Chondrocyte (in vitro differentiated cells): ENCODE measurements at regions not wholly inside any gene's neighbourhood (a gene's known extent, or its start where the extent isn't known, plus 50 kb on each side); places are given as distances from the start of the nearest gene placed in this dataset.

Experiments
- DNase-seq: peaks from one replicate; pipeline ENCODE4 v3.0.0; 2021; ENCODE audit warnings: mixed read lengths, low spot score
- H3K27ac Mint-ChIP-seq: one replicate; pipeline ENCODE4 v1.8.0; 2021; ENCODE audit warnings: mild to moderate bottlenecking, moderate library complexity, mixed read lengths; ENCODE audit not compliant: unreplicated experiment
- H3K27me3 Mint-ChIP-seq: 2 replicates; pipeline ENCODE4 v1.8.0; 2021; ENCODE audit warnings: low read depth, mixed read lengths
- H3K36me3 Mint-ChIP-seq: 2 replicates; pipeline ENCODE4 v1.8.0; 2021; ENCODE audit warnings: low read depth, mixed read lengths
- H3K4me1 Mint-ChIP-seq: 2 replicates; pipeline ENCODE4 v1.8.0; 2021; ENCODE audit warnings: low read depth, mild to moderate bottlenecking, mixed read lengths
- H3K4me3 Mint-ChIP-seq: one replicate; pipeline ENCODE4 v1.8.0; 2021; ENCODE audit warnings: mild to moderate bottlenecking, moderate library complexity, mixed read lengths; ENCODE audit not compliant: unreplicated experiment
- H3K9me3 Mint-ChIP-seq: 2 replicates; pipeline ENCODE4 v1.8.0; 2021; ENCODE audit warnings: low read depth, mixed read lengths
- CTCF ChIP-seq: fragments of 200-600 bp; sonication (generic); IDR thresholded peaks from 2 replicates; pipeline ENCODE4 v1.5.0; 2021; ENCODE audit warnings: antibody characterized with exemption, mild to moderate bottlenecking, moderate library complexity

- no peaks in the 10 kb centered on the region for H3K36me3 Mint-ChIP-seq
- H3K27ac Mint-ChIP-seq = no peak overlapping the region
- no peak for TF ChIP-seq CTCF
- no peaks in the 10 kb centered on the region for H3K9me3 Mint-ChIP-seq
- no peaks in the 10 kb centered on the region for H3K27me3 Mint-ChIP-seq
- no peak for DNase-seq
- peaks cover 50% of the 10 kb centered on the region for H3K4me1 Mint-ChIP-seq
- H3K4me3 Mint-ChIP-seq = no peak overlapping the region
Measured at GRCh38 chr22:27580311-27580897, 221.2 kb downstream of the MN1 start.

- DNase-seq = no peak
- H3K36me3 Mint-ChIP-seq = no peaks in the 10 kb centered on the region
- no peaks in the 10 kb centered on the region for H3K27me3 Mint-ChIP-seq
- H3K4me3 Mint-ChIP-seq = no peak overlapping the region
- TF ChIP-seq CTCF = no peak
- H3K9me3 Mint-ChIP-seq = no peaks in the 10 kb centered on the region
- H3K4me1 Mint-ChIP-seq = peaks cover 42% of the 10 kb centered on the region
- H3K27ac Mint-ChIP-seq = no peak overlapping the region
Measured at GRCh38 chr22:27581236-27581635, 220.3 kb downstream of the MN1 start.

- Mint-ChIP-seq H3K4me3 (no peak overlapping the region), H3K27me3 (no peaks in the 10 kb centered on the region), H3K36me3 (no peaks in the 10 kb centered on the region), H3K9me3 (no peaks in the 10 kb centered on the region), H3K27ac (no peak overlapping the region), H3K4me1 (peaks cover 37% of the 10 kb centered on the region)
- no peak for TF ChIP-seq CTCF
- DNase-seq = no peak
Measured at GRCh38 chr22:27581688-27582087, 219.9 kb downstream of the MN1 start.

GRCh38 chr22:27583856-27584255 is 217.7 kb downstream of the MN1 start:
- Mint-ChIP-seq H3K4me1 (peaks cover 19% of the 10 kb centered on the region), H3K36me3 (no peaks in the 10 kb centered on the region), H3K9me3 (no peaks in the 10 kb centered on the region), H3K27me3 (no peaks in the 10 kb centered on the region), H3K27ac (no peak overlapping the region), H3K4me3 (no peak overlapping the region)
- DNase-seq = no peak
- no peak for TF ChIP-seq CTCF

GRCh38 chr22:27585141-27585540 is 216.4 kb downstream of the MN1 start:
- Mint-ChIP-seq H3K27ac (no peak overlapping the region), H3K36me3 (no peaks in the 10 kb centered on the region), H3K9me3 (no peaks in the 10 kb centered on the region), H3K4me1 (peaks cover 13% of the 10 kb centered on the region), H3K4me3 (no peak overlapping the region), H3K27me3 (no peaks in the 10 kb centered on the region)
- no peak for TF ChIP-seq CTCF
- DNase-seq = no peak
